Occipital lobe (tissue), 1 donor: ENCODE measurements at regions not wholly inside any gene's neighbourhood (a gene's known extent, or its start where the extent isn't known, plus 50 kb on each side); places are given as distances from the start of the nearest gene placed in this dataset.
A peak's percentile ranks its signal among the peaks of the same experiment; 100 is the strongest.

Experiments used
- DNase-seq: peaks from one replicate; lab custom pipeline; 2025; lab: John Stamatoyannopoulos, UW

- DNase-seq = no peak
Observed at GRCh38 chr6:71478834-71479541, 190.4 kb downstream of the OGFRL1 start.

GRCh38 chr6:71480577-71480976, 192.0 kb downstream of the OGFRL1 start:
- DNase-seq = no peak

GRCh38 chr6:71481011-71481410, 192.4 kb downstream of the OGFRL1 start:
- DNase-seq = no peak

GRCh38 chr6:71481801-71482200, 193.2 kb downstream of the OGFRL1 start:
- DNase-seq = no peak

- no peak for DNase-seq
Observed at GRCh38 chr6:71482742-71483141, 194.1 kb downstream of the OGFRL1 start.

- DNase-seq = no peak
Observed at GRCh38 chr6:71486461-71486860, 197.8 kb downstream of the OGFRL1 start.

GRCh38 chr6:71488186-71488585, 199.6 kb downstream of the OGFRL1 start:
- DNase-seq = no peak

GRCh38 chr6:71489736-71490135, 201.1 kb downstream of the OGFRL1 start:
- no peak for DNase-seq

- no peak for DNase-seq
Observed at GRCh38 chr6:71490876-71491275, 202.3 kb downstream of the OGFRL1 start.

- DNase-seq = no peak
Observed at GRCh38 chr6:71491844-71492243, 203.2 kb downstream of the OGFRL1 start.

- no peak for DNase-seq
Observed at GRCh38 chr6:71492668-71493067, 204.1 kb downstream of the OGFRL1 start.

- DNase-seq = no peak
Observed at GRCh38 chr6:71496018-71496721, 207.6 kb downstream of the OGFRL1 start.

GRCh38 chr6:71496722-71497033, 208.1 kb downstream of the OGFRL1 start:
- DNase-seq = no peak

GRCh38 chr6:71498638-71499037, 210.0 kb downstream of the OGFRL1 start:
- DNase-seq = no peak

GRCh38 chr6:71499667-71500066, 211.1 kb downstream of the OGFRL1 start:
- DNase-seq = no peak

- DNase-seq = no peak
Observed at GRCh38 chr6:71502168-71502567, 213.6 kb downstream of the OGFRL1 start.

- no peak for DNase-seq
Observed at GRCh38 chr6:71502956-71503355, 214.3 kb downstream of the OGFRL1 start.

GRCh38 chr6:71507183-71507582, 218.6 kb downstream of the OGFRL1 start:
- DNase-seq = no peak

GRCh38 chr6:71509191-71510005, 220.8 kb downstream of the OGFRL1 start:
- no peak for DNase-seq

- DNase-seq = peak; percentile 2
Observed at GRCh38 chr6:71510057-71510713, 221.6 kb downstream of the OGFRL1 start.

- no peak for DNase-seq
Observed at GRCh38 chr6:71510856-71511255, 222.2 kb downstream of the OGFRL1 start.

- DNase-seq = no peak
Observed at GRCh38 chr6:71512256-71512655, 223.6 kb downstream of the OGFRL1 start.
